EH (cell line): ENCODE measurements at regions not wholly inside any gene's neighbourhood (a gene's known extent, or its start where the extent isn't known, plus 50 kb on each side); places are given as distances from the start of the nearest gene placed in this dataset.
"Not testable (repeated sequence)": the region's sequence is repeated elsewhere in the genome, so short reads cannot be mapped to it uniquely, and the experiment has no call there.

Experiments used
- DNase-seq: peaks from one replicate; pipeline ENCODE4 v3.0.0-alpha.2; 2015; ENCODE audit warnings: low read depth

- DNase-seq: not testable (repeated sequence)
Observed at GRCh38 chrY:18599606-18600005, 53.1 kb downstream of the HSFY1 start.

- DNase-seq: not testable (repeated sequence)
Observed at GRCh38 chrY:18601287-18601686, 54.8 kb downstream of the HSFY1 start.

- DNase-seq: not testable (repeated sequence)
Observed at GRCh38 chrY:18606251-18606650, 59.7 kb downstream of the HSFY1 start.

GRCh38 chrY:18608205-18608604 is 61.7 kb downstream of the HSFY1 start:
- not testable (repeated sequence) for DNase-seq

- DNase-seq: not testable (repeated sequence)
Observed at GRCh38 chrY:18615809-18616208, 69.3 kb downstream of the HSFY1 start.

GRCh38 chrY:18629805-18630516 is 83.4 kb downstream of the HSFY1 start:
- not testable (repeated sequence) for DNase-seq

- not testable (repeated sequence) for DNase-seq
Observed at GRCh38 chrY:18630571-18630970, 84.1 kb downstream of the HSFY1 start.

- not testable (repeated sequence) for DNase-seq
Observed at GRCh38 chrY:18631610-18632009, 85.1 kb downstream of the HSFY1 start.

GRCh38 chrY:18650746-18651145 is 104.2 kb downstream of the HSFY1 start:
- no peak for DNase-seq

- no peak for DNase-seq
Observed at GRCh38 chrY:18664559-18664958, 109.0 kb downstream of the HSFY2 start.

- peak; percentile 28 for DNase-seq
Observed at GRCh38 chrY:18669790-18670189, 103.7 kb downstream of the HSFY2 start.

GRCh38 chrY:18671970-18672369 is 101.6 kb downstream of the HSFY2 start:
- DNase-seq: no peak

GRCh38 chrY:18686027-18686426 is 87.5 kb downstream of the HSFY2 start:
- not testable (repeated sequence) for DNase-seq

GRCh38 chrY:18688362-18688761 is 85.2 kb downstream of the HSFY2 start:
- not testable (repeated sequence) for DNase-seq

- DNase-seq: not testable (repeated sequence)
Observed at GRCh38 chrY:18689420-18689819, 84.1 kb downstream of the HSFY2 start.

- not testable (repeated sequence) for DNase-seq
Observed at GRCh38 chrY:18689890-18690593, 83.5 kb downstream of the HSFY2 start.

GRCh38 chrY:18696788-18697187 is 76.7 kb downstream of the HSFY2 start:
- DNase-seq: not testable (repeated sequence)

GRCh38 chrY:18704198-18704597 is 69.3 kb downstream of the HSFY2 start:
- DNase-seq: not testable (repeated sequence)

- DNase-seq: not testable (repeated sequence)
Observed at GRCh38 chrY:18711785-18712184, 61.8 kb downstream of the HSFY2 start.

- DNase-seq: not testable (repeated sequence)
Observed at GRCh38 chrY:18713760-18714159, 59.8 kb downstream of the HSFY2 start.

- not testable (repeated sequence) for DNase-seq
Observed at GRCh38 chrY:18718714-18719113, 54.8 kb downstream of the HSFY2 start.

GRCh38 chrY:18720395-18720794 is 53.1 kb downstream of the HSFY2 start:
- not testable (repeated sequence) for DNase-seq
